Nephron progenitor cell (in vitro differentiated cells): ENCODE measurements at regions not wholly inside any gene's neighbourhood (a gene's known extent, or its start where the extent isn't known, plus 50 kb on each side); places are given as distances from the start of the nearest gene placed in this dataset.
"Not testable (repeated sequence)": the region's sequence is repeated elsewhere in the genome, so short reads cannot be mapped to it uniquely, and the experiment has no call there.

ENCODE experiments used
- DNase-seq: peaks from one replicate; pipeline ENCODE4 v3.0.0; 2021
- H3K27ac Mint-ChIP-seq: 2 replicates; pipeline ENCODE4 v1.8.0; 2021; ENCODE audit warnings: mild to moderate bottlenecking, moderate library complexity, mixed read lengths
- H3K27me3 Mint-ChIP-seq: 2 replicates; pipeline ENCODE4 v1.8.0; 2021; ENCODE audit warnings: mild to moderate bottlenecking, low read depth, mixed read lengths; ENCODE audit not compliant: poor library complexity
- H3K36me3 Mint-ChIP-seq: 2 replicates; pipeline ENCODE4 v1.8.0; 2021; ENCODE audit warnings: low read depth, mixed read lengths
- H3K4me1 Mint-ChIP-seq: 2 replicates; pipeline ENCODE4 v1.8.0; 2021; ENCODE audit warnings: mixed read lengths
- H3K4me3 Mint-ChIP-seq: 2 replicates; pipeline ENCODE4 v1.8.0; 2021; ENCODE audit warnings: mild to moderate bottlenecking, moderate library complexity, mixed read lengths
- H3K9me3 Mint-ChIP-seq: 2 replicates; pipeline ENCODE4 v1.8.0; 2021; ENCODE audit warnings: mild to moderate bottlenecking, moderate library complexity, mixed read lengths
- CTCF ChIP-seq: fragments of 200-600 bp; sonication (generic); IDR thresholded peaks from 2 replicates; pipeline ENCODE4 v1.5.0; 2021; ENCODE audit warnings: antibody characterized with exemption

- H3K4me3 Mint-ChIP-seq: no peak overlapping the region
- no peaks in the 10 kb centered on the region for H3K9me3 Mint-ChIP-seq
- no peaks in the 10 kb centered on the region for H3K36me3 Mint-ChIP-seq
- no peak for DNase-seq
- peaks cover 86% of the 10 kb centered on the region for H3K27me3 Mint-ChIP-seq
- no peak for TF ChIP-seq CTCF
- peaks cover 32% of the 10 kb centered on the region for H3K4me1 Mint-ChIP-seq
- no peak overlapping the region for H3K27ac Mint-ChIP-seq
Measured at GRCh38 chr1:217133092-217133491, 409.9 kb upstream of the ESRRG start.

GRCh38 chr1:217123340-217123739 is 400.1 kb upstream of the ESRRG start:
- peaks cover 15% of the 10 kb centered on the region for H3K27me3 Mint-ChIP-seq
- DNase-seq, H3K4me3 Mint-ChIP-seq, H3K4me1 Mint-ChIP-seq, H3K9me3 Mint-ChIP-seq, H3K36me3 Mint-ChIP-seq, H3K27ac Mint-ChIP-seq: not testable (repeated sequence)

- H3K4me3 Mint-ChIP-seq: no peak overlapping the region
- peaks cover 3% of the 10 kb centered on the region for H3K36me3 Mint-ChIP-seq
- no peaks in the 10 kb centered on the region for H3K4me1 Mint-ChIP-seq
- H3K27me3 Mint-ChIP-seq: peaks cover 13% of the 10 kb centered on the region
- DNase-seq: no peak
- TF ChIP-seq CTCF: no peak
- H3K9me3 Mint-ChIP-seq: peaks cover 4% of the 10 kb centered on the region
- H3K27ac Mint-ChIP-seq: no peak overlapping the region
Measured at GRCh38 chr1:217117973-217118465, 394.8 kb upstream of the ESRRG start.

GRCh38 chr1:217115404-217116380 is 392.5 kb upstream of the ESRRG start:
- H3K4me3 Mint-ChIP-seq: no peak overlapping the region
- H3K27me3 Mint-ChIP-seq: peaks cover 16% of the 10 kb centered on the region
- no peaks in the 10 kb centered on the region for H3K9me3 Mint-ChIP-seq
- no peak overlapping the region for H3K27ac Mint-ChIP-seq
- TF ChIP-seq CTCF: no peak
- no peak for DNase-seq
- no peaks in the 10 kb centered on the region for H3K36me3 Mint-ChIP-seq
- H3K4me1 Mint-ChIP-seq: no peaks in the 10 kb centered on the region

GRCh38 chr1:217109928-217110327 is 386.7 kb upstream of the ESRRG start:
- no peaks in the 10 kb centered on the region for H3K36me3 Mint-ChIP-seq
- H3K4me1 Mint-ChIP-seq: peaks cover 9% of the 10 kb centered on the region
- H3K4me3 Mint-ChIP-seq: no peak overlapping the region
- H3K27ac Mint-ChIP-seq: no peak overlapping the region
- no peak for TF ChIP-seq CTCF
- peaks cover 10% of the 10 kb centered on the region for H3K27me3 Mint-ChIP-seq
- no peaks in the 10 kb centered on the region for H3K9me3 Mint-ChIP-seq
- no peak for DNase-seq

GRCh38 chr1:217106231-217106901 is 383.1 kb upstream of the ESRRG start:
- Mint-ChIP-seq H3K9me3 (no peaks in the 10 kb centered on the region), H3K4me1 (peaks cover 9% of the 10 kb centered on the region), H3K4me3 (no peak overlapping the region), H3K27me3 (peaks cover 6% of the 10 kb centered on the region), H3K27ac (no peak overlapping the region), H3K36me3 (no peaks in the 10 kb centered on the region)
- DNase-seq: no peak
- TF ChIP-seq CTCF: no peak
